WI38 (cell line): ENCODE measurements at regions not wholly inside any gene's neighbourhood (a gene's known extent, or its start where the extent isn't known, plus 50 kb on each side); places are given as distances from the start of the nearest gene placed in this dataset.
"Not testable (repeated sequence)": the region's sequence is repeated elsewhere in the genome, so short reads cannot be mapped to it uniquely, and the experiment has no call there.

Source experiments
- H3K4me3 ChIP-seq: 2 replicates; pipeline ENCODE4 v1.5.1; 2011; ENCODE audit warnings: low read depth, mild to moderate bottlenecking, control low read depth, low read length
- TF ChIP-seq, protein P1 (sequence below): IDR thresholded peaks from 2 replicates; pipeline ENCODE4 v1.5.1; 2012; ENCODE audit warnings: low read depth, mild to moderate bottlenecking, control low read depth, low read length

DNA sequence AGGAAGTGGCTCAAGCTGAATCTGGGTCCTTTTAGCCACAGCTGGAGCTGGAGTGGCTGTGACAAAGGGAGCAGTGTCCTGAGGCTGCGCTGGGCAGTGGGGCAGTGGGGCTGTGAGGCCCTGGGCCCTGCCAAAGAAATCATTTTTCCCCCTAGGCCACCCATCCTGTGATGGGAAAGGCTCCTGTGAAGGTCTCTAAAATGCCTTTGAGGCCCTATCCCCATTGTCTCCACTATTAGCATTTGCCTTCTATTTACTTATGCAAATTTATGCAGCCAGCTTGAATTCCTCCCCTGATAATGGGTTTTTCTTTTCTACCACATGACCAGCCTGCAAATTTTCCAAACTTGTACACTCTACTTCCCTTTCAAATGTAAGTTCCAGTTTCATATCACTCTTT lies 539.2 kb downstream of the MEI4 start:
- TF ChIP-seq, protein P1, sequence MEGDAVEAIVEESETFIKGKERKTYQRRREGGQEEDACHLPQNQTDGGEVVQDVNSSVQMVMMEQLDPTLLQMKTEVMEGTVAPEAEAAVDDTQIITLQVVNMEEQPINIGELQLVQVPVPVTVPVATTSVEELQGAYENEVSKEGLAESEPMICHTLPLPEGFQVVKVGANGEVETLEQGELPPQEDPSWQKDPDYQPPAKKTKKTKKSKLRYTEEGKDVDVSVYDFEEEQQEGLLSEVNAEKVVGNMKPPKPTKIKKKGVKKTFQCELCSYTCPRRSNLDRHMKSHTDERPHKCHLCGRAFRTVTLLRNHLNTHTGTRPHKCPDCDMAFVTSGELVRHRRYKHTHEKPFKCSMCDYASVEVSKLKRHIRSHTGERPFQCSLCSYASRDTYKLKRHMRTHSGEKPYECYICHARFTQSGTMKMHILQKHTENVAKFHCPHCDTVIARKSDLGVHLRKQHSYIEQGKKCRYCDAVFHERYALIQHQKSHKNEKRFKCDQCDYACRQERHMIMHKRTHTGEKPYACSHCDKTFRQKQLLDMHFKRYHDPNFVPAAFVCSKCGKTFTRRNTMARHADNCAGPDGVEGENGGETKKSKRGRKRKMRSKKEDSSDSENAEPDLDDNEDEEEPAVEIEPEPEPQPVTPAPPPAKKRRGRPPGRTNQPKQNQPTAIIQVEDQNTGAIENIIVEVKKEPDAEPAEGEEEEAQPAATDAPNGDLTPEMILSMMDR: no peak
- no peak overlapping the region for H3K4me3 ChIP-seq

DNA sequence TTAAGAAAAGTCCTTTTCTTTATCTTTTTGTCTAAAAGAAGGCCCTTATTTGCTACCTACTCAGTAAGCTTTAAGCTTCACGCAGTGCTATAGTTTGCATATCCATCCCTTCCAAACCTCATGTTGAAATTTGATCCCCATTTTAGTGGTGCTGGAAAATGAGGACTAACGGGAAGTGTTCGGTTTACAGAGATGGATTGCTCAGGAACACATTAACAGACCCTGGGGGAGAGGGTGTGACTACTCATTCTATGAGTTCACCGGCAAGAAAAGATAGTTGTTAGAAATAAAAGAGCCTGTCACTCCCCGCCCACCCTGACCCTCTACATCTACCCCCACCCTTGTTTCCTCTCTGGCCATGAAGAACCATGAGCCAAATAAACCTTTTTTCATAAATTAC lies 546.2 kb downstream of the MEI4 start:
- TF ChIP-seq, protein P1: no peak
- H3K4me3 ChIP-seq: no peak overlapping the region

DNA sequence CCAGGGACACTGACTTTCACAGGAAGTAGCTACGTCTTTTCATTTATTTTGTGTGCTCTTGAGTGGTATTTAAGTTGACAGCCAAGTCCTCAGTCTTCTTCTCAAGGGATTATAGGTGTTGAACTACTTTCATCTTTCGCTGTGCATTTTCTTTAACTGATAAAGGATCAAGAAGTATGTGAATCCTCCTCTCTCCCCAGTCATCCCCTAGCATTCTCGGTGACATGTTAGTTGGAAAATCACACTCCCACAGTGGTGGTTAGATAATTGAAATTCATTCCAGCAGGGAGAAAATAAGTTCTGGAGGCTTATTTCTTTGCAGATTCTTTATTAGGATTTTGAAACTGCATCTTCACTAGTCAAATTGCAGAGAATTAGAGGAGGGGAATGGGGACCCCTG lies 569.4 kb downstream of the MEI4 start:
- TF ChIP-seq, protein P1: no peak
- no peak overlapping the region for H3K4me3 ChIP-seq

DNA sequence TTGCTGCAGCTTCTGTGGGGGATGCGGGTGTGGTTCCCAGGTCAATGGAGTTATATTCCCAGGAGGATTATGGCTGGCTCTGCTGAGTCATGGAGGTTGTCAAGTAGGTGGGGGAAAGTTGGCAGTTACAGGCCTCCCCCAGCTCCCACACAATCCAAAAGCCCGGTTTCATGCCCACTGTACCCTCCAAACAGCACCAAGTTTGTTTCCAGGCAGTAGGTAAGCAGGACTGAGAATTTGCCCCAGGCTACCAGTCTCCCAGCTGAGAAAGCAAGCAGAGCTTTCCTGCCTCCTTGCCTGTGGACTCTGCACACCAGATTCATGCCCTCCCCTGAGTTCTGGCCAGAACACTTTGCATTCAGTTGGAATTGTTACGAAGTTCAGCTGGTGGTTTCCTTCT lies 578.2 kb downstream of the MEI4 start:
- H3K4me3 ChIP-seq: no peak overlapping the region
- TF ChIP-seq, protein P1: no peak

DNA sequence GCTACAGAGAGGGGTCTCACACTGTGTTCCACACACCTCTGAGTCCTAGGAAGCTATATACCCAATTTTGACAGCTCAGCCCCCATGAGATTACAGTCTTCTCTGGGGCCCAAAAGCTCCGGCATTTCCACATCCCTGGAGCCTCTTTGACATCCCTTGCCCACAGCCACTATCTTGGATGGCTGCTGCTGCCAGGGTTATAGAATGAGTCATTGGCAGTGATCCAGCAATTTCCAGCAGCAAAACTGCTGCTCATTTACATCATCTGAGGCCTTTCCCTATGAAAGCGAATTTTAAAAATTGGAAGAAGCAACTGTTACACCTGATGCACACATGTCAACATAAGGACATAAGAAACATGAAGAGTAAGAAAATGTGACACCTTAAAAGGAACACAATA lies 590.7 kb downstream of the MEI4 start:
- H3K4me3 ChIP-seq: no peak overlapping the region
- TF ChIP-seq, protein P1: no peak

DNA sequence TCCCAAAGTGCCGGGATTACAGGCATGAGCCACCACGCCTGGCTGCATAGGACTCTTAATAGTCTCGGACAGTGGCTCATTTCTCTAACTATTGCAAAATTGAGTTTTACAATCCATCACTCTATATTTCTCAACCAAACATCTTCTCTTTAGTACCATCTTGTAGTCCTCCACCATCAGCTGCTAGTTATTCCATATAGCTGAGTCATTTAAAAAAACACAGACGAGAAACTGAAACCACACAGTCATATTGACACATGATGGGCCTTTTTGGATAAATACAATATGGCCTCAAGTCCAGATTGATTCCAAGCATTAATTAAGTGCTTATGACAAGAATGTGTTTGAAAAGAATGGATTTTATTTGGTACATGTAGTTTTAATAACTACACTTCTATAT lies 599.1 kb downstream of the MEI4 start:
- H3K4me3 ChIP-seq: no peak overlapping the region
- TF ChIP-seq, protein P1: no peak

DNA sequence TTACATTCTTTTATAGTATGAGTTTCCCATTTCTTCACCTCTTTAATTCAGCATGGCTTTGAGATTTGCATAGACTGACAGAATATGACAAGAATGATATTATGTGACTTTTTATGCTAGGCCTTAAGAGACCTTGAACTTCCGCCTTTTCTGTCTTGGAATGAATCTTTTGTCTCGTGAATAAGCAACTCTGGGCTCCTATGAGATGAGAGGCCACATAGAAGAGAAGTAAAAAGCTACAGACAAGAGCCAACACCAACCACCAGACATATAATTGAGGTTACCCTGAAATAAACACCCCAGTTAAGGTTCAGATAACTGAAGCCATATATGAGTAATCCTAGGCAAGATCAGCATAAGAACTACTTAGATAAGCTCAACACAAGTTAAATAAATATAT lies 600.8 kb downstream of the MEI4 start:
- H3K4me3 ChIP-seq: no peak overlapping the region
- TF ChIP-seq, protein P1: no peak

DNA sequence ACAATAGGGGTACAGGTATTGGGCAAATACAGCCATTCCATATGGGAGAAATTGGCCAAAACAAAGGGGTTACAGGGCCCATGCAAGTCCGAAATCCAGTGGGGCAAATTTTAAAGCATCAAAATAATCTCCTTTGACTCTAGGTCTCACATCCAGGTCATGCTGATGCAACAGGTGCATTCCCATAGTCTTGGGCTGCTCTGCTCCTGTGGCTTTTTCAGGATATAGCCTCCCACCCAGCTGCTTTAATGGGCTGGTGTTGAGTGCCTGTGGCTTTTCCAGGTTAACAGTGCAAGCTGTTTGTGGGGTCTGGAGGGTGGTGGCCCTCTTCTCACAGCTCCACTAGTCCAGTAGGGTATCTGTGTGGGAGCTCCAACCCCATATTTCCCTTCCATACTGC lies 607.1 kb downstream of the MEI4 start:
- H3K4me3 ChIP-seq: no peak overlapping the region
- TF ChIP-seq, protein P1: no peak

DNA sequence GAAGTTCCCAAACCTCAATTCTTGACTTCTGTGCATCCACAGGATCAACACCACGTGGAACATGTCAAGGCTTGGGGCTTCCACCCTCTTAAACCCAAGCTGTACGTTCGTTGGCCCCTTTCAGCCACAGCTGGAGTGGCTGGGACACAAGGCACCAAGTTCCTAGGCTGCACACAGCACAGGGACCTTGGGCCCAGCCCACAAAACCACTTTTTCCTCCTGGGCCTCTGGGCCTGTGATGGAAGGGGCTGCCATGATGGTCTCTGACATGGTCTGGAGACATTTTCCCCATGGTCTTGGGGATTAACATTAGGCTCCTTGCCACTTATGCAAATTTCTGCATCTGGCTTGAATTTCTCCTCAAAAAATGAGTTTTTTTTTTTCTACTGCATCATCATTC lies 606.9 kb upstream of the IRAK1BP1 start:
- not testable (repeated sequence) for H3K4me3 ChIP-seq
